ENCODE measurements at regions not wholly inside any gene's neighbourhood (a gene's known extent, or its start where the extent isn't known, plus 50 kb on each side); places are given as distances from the start of the nearest gene placed in this dataset.
"Not testable (repeated sequence)": the region's sequence is repeated elsewhere in the genome, so short reads cannot be mapped to it uniquely, and the experiment has no call there.

DNA sequence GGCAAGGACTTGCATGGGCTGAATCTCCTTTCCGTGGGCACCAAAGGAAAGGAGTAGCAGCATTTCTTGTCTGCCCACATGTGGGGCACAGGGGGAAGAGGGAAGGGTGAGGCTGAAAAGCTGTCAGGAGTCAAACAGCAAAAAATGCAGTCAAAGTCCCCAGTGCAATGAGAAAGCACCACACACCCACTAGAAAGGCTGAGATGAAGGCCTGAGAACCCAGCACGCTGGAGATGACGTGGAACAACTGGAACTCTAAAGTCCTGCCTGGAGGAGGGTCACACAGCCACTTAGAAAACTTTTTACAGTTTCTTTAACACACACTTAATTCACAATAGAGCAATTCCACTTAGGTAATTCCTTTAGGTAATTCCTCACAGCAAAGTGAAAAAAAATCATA lies 94.6 kb upstream of the IGFBPL1 start:
- no peak for DNase-seq (ENCODE audit: low spot score)

DNA sequence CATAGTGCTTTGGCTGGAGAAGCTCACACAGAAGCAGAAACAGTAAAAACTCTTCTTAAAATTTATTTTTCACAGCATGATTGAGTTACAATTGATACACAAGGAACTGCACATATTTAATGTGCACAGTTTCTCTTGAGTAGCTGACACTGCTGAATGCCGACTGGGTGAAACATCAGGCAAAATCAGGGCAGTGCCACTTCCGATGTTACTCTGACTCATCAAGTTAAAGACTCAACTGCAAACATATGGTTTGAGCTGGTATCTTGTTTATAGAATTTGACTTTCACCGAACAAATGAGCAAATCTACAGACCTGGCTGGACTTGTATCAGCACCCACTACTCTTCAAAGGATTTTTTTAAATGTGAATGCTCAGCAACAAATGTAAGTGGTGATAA lies 92.0 kb upstream of the IGFBPL1 start:
- DNase-seq (ENCODE audit: low spot score), result peak; percentile 15

DNA sequence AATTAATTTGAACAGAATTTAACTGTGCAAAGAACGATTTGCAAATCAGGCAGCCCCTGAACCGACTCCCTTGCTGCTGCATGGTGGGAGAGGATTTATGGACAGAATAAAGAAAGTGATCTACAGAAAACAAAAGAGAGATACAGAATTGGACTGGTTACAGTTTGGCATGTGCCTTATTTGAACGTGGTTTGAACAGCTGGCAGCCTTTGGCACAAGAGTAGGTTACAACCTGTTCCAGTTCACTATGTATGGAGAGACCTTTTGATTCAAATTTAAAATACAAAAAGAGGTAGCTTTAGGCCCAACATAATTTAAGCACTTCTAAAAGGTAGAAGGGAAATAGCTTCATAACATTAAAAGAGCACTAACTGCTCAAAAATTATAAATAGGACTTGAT lies 90.8 kb upstream of the IGFBPL1 start:
- not testable (repeated sequence) for DNase-seq (ENCODE audit: low spot score)

DNA sequence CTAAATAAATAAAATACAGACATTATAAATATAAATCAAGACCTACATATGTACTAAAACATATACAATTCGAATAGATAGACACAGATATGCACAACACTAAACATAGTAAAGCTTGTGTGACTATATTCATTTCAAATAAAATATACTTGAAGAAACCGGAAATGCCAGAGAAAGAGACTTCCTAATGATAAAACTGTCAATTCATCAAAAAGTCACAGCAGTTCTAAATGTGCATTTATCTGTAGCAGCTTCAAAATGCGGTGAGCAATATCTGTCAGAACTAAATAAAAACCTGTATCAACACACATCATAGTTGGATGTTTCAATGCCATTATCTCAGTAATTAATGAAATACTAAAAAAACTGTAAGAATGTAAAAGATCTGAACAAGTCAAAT lies 86.1 kb upstream of the IGFBPL1 start:
- not testable (repeated sequence) for DNase-seq (ENCODE audit: low spot score)

DNA sequence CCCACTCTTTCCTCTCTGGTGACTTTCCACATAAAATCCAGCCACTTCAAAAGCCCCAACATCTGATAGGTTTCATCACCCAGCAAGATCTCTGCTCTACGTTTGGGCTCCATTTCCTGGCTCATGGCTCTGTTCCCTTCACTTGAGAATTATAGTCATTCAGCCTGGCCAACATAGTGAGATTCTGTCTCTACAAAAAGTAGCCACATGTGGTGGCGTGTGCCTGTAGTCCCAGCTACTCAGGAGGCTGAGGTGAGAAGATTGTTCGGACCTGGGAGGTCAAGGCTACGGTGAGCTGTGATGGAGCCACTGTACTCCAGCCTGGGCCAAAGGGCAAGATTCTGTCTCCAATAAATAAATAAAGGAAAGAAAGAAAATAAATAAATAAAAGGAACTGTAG lies 83.3 kb upstream of the IGFBPL1 start:
- DNase-seq (ENCODE audit: low spot score), result no peak

DNA sequence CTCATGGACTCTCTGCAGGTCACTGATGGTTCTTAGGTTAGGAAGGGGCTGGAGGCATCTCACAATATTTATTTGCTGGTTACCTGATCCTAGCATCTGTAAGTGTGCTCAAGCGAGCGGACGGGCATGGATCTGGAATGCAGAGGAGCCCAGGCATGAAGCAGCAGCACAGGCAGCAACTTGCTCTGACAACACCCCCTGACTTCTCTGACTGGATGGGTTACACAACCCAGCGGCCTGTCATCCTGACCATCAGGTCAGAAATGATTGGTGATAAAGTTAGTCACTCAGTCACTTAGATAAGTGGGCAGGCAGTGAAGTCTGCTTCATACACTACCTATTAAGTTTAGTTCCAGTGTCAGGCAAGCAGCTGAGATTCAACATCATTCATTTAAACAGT lies 75.9 kb upstream of the IGFBPL1 start:
- not testable (repeated sequence) for DNase-seq (ENCODE audit: low spot score)

DNA sequence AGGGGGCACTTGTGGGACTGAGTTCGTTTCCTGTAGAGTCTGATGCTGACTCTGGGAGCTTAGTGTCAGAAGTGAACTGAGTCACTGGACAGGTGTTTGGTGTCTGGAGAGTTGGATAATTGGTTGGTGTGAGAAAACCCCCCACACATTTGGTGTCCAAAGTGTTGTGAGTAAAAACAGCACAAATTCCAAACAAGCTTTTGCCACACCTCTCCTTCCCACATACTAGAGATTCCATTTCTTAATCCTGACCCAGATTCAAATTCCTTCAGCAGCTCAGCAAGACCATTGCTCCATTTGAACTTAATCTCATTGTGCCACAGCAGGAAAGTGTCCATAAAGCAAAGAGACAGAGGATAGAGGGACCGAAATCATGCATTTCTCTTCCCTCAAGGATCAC lies 74.3 kb upstream of the IGFBPL1 start:
- DNase-seq (ENCODE audit: low spot score), result not testable (repeated sequence)

DNA sequence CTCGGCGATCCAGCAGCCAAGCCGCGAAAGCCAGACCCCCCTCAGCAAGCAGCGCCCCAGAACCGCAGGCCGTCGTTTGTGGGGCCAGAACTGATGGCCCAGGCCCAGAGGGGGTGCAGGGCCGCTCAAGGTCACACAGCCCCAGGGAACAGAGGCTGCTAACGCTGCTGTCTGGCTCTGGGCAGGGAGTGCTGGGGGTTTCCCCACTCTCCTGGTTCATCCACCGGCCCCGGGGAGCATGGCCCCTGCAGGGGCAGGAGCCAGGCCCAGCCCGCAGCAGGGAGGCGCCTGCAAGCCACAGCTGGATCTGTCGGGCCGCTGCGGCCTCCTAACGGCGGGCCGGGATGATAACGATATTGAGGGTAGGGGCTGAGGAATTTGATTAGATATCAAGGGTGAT lies 64.8 kb upstream of the IGFBPL1 start:
- no peak for DNase-seq (ENCODE audit: low spot score)

DNA sequence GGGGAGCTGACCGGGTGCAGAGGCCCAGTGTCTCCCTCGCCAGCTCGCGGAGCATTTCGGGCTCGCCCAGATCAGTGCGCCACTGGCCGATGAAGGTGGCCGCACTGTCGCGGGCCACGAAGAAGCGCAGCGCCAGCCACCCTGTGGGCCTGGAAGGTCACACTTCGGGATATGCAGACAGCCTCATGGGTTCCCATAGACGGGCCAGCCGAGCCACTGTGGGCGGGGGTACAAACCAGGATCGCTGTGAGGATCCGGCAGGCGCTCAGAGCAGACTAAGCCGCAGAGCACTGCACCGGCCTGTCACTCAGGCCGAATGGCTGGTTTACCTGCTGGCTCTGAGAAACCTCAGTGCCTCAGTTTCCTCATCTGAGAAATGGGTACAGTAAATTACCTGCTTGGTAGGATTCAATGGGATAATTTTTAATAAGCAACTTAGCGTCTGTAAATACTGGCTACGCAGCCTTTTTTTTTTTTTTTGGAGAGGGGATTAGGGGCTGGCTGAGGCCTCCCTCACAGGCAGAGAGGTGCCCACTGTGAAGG lies 64.0 kb upstream of the IGFBPL1 start:
- DNase-seq (ENCODE audit: low spot score), result no peak

DNA sequence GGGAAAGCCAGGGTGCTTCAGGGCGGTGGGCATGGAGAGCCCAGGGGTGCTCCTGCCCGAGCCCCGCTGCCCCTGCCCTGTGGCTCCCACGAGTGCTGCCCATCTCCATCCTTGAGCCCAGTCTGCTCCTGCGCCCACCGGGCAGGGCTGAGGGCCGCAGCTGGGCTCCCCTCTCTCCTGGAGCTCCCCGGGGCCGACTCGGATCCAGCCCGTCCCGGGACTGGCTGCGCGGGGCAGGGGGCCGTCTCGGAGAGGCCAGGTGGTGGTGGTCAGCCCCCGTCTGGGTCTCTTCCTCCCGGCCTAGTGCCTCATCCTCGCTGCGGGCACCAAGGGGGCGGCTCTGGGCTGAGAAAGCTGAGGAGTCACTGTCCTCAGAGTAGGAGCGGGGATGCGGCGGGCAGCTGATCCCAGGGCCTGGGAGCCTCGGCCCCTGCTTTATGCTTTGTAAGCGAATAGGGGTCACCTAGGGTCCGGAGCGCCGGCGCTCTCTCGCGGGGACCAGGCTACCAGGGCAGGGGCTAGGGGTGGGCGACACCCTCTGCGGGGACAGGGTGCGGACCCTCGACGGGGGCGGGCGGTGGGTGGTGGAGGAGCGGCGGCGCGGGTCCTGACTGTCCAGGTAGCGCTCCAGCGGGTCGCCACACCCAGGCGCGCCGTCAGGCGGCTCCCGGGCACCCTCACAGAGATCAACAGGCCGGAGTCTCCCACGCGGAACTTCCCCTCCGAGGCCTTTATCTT lies 63.3 kb upstream of the IGFBPL1 start:
- not testable (repeated sequence) for DNase-seq (ENCODE audit: low spot score)

DNA sequence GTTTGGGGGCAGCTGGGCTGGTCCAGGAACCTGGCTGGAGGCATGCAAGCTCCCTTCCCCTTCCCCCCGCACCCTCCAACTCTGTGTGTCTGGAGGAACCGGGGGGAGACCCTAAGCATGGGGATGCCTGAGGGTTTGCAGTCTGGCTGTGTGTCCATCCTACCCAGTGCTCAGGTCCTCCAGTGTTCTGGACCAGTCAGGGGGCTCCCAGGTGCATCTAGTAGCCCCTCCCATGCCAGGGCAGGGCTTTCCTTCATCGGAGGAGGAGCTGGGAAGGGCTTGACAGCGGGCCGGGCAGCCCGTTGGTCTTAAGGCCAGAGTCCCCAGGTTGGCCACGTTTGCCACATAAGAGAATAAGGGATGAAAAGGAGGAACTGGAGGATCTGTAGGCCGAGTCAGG lies 62.6 kb upstream of the IGFBPL1 start:
- DNase-seq (ENCODE audit: low spot score), result no peak

DNA sequence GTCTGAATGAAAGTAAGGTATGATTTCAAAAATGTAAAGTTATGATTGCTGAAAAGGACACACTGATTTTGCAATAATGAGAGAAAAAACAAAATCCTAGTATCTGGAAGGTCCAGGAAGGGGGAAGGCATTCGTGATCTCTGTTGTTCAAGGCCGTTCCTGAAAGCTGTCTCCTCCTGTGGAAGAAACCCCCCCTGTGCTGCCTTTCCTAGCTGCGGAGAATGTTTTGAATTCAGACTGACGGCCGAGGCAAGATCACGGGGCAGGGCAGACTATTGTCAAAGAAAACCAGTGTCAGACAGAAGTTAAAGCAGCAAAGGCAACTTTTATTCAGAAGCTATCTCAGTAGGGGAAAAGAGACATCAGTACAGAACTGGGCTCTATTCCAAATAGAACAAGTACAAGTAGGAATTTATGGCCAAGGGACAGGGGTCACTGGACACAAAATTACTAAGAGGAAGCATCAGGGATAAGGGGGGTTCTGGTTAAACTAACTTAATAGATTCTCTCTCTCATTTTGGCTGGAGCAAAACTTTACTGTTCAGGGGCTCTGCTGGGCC lies 61.9 kb upstream of the IGFBPL1 start:
- no peak for DNase-seq (ENCODE audit: low spot score)

DNA sequence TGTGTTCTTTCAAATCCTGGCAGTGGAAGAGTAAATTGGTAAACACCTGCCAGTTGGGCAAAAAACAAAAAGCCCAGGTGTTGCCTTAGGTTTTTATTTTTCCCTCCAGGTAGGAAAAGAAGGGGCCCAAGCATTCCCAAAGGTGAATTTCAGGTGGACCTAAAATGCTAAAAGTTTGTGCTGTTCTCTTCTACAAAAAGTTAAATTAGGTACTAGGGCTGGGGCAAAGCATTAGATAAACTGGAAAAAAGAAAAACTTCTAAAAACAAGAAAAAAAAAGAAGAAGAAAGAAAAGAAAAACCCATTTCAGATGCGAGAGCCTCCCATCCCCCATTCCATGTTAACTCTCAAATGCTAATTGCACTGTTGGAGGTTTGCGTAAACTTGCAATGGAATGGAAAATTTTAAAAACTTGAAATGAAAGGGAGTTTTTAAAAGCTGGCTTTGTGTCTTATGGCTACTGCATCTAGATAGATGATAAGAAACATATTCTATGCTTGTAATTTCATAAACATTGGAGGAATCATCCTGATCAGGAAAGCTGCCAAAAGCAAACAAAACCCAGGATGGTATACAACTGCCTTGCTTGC lies 59.9 kb upstream of the IGFBPL1 start:
- not testable (repeated sequence) for DNase-seq (ENCODE audit: low spot score)

DNA sequence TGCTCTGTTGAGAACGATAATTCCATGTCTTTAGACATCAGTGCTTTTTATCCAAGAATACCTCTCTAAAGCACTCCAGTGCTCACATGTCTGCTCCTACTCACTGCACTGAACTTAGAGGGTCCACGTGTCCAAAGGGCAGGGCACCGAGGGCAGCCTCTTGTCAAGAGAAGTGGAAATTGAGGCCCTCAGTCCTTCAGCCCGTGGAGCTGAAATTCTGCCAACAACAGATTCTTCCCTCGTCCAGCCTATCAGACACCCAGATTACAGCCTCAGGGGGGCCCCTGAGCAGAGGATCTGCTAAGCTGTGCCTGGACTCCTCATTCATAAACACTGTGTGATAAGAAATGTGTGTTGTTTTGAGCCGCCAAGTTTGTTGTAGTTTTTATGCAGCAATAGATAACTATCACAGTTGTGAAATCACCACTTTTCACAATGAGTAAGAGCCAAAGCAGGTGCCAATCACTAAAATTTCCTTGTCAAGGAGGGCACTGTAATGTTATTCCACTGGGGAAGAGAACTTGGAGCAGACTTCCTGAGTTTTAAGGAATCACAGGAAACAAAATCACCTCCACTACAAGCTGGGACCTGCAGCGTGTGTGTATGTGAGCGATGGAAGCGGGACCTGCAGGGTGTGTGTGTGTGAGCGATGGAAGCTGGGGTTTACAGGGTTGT lies 58.8 kb upstream of the IGFBPL1 start:
- DNase-seq (ENCODE audit: low spot score), result no peak

DNA sequence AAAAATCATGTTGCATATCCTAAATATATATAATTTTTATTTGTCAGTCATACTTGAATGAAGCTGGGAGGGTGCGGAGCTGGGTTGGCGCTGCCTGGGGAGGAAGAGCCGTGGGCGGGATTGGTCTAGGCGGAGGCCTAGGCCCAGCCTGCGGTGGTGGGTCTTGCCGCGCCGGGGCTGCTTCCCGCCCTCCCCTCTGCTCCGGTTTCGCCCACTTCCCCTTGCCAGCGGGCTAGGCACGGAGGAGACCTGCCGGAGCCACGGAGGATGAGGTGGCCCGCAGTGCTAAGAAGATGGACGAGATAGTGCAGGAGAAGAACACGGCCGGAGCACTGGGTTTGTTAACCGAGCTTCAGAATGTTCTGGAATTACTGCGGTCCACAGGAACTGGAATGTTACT lies 54.0 kb upstream of the IGFBPL1 start:
- DNase-seq (ENCODE audit: low spot score), result no peak

DNA sequence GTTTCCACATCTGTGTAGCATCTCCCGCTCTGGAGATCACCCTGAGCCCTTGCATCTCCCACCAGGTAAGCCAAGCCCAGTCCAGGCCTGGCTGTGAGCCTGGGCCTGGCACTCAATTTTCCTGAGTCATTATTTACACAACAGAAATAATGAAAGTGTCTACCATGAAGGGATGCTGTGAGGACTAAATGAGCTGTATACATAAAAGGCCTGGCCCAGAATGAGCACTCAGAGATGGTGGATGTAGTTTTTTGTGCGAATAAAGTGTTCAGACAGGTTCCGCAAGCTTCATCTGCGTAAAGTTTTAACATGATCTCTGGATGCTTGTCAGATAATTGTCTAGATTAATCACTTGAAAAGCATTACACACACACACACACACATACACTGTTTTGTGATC lies 50.2 kb upstream of the IGFBPL1 start:
- DNase-seq (ENCODE audit: low spot score), result not testable (repeated sequence)
